PFSK-1 (cell line): ENCODE measurements at regions not wholly inside any gene's neighbourhood (a gene's known extent, or its start where the extent isn't known, plus 50 kb on each side); places are given as distances from the start of the nearest gene placed in this dataset.

ENCODE experiments used
- FOXP2 ChIP-seq: optimal IDR thresholded peaks from 2 replicates; pipeline ENCODE3; 2011; ENCODE audit warnings: borderline replicate concordance, control low read depth, inconsistent platforms; ENCODE audit not compliant: insufficient read depth; ENCODE audit errors: extremely low read length, extremely low read depth
- POLR2AphosphoS5 ChIP-seq: IDR thresholded peaks from 2 replicates; pipeline ENCODE4 v1.6.1; 2012; ENCODE audit warnings: low read depth, mild to moderate bottlenecking, control low read depth, low read length, moderate library complexity
- SIN3A ChIP-seq: IDR thresholded peaks from 2 replicates; pipeline ENCODE4 v1.6.1; 2012; ENCODE audit warnings: mild to moderate bottlenecking, low read length, moderate library complexity, borderline replicate concordance; ENCODE audit not compliant: insufficient read depth
- TAF1 ChIP-seq: IDR thresholded peaks from 2 replicates; pipeline ENCODE4 v1.6.1; 2012; ENCODE audit warnings: low read length, control low read depth, borderline replicate concordance; ENCODE audit not compliant: insufficient read depth
- TF ChIP-seq, protein P1 (sequence below), 2 experiments: IDR thresholded peaks; 2 replicates each; pipeline versions ENCODE4 v1.6.1 to v1.8.0; 2011 to 2012; ENCODE audit warnings: low read depth in 2 of 2, low read length in 2 of 2, control low read depth in 1 of 2, inconsistent platforms in 1 of 2, mild to moderate bottlenecking in 1 of 2, moderate library complexity in 1 of 2; ENCODE audit not compliant: insufficient read depth in 1 of 2

DNA sequence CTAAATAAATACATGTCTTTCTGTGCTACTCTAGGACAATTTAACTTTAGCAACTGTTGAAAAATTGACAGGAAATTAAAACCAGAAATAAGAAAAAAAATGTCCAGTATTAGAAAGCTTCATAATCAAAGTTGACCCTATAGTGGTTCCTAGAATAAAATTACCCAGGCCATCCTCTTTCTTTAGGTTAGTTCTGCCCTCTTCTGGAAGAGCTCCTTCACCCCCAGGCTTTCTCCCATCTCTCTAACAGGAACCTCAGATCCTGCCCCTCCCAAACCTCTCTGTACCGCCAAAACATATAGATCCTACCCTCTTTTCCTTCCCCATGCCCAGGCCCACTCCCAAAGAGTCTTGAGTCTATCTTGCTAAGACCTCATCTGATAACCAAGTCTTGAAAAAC is 159.4 kb upstream of the CDK1 start:
- TF ChIP-seq, protein P1, sequence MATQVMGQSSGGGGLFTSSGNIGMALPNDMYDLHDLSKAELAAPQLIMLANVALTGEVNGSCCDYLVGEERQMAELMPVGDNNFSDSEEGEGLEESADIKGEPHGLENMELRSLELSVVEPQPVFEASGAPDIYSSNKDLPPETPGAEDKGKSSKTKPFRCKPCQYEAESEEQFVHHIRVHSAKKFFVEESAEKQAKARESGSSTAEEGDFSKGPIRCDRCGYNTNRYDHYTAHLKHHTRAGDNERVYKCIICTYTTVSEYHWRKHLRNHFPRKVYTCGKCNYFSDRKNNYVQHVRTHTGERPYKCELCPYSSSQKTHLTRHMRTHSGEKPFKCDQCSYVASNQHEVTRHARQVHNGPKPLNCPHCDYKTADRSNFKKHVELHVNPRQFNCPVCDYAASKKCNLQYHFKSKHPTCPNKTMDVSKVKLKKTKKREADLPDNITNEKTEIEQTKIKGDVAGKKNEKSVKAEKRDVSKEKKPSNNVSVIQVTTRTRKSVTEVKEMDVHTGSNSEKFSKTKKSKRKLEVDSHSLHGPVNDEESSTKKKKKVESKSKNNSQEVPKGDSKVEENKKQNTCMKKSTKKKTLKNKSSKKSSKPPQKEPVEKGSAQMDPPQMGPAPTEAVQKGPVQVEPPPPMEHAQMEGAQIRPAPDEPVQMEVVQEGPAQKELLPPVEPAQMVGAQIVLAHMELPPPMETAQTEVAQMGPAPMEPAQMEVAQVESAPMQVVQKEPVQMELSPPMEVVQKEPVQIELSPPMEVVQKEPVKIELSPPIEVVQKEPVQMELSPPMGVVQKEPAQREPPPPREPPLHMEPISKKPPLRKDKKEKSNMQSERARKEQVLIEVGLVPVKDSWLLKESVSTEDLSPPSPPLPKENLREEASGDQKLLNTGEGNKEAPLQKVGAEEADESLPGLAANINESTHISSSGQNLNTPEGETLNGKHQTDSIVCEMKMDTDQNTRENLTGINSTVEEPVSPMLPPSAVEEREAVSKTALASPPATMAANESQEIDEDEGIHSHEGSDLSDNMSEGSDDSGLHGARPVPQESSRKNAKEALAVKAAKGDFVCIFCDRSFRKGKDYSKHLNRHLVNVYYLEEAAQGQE (IDR thresholded peaks at IDR 0.05; ENCODE audit: insufficient read depth in 1 of 2, low read depth in 2 of 2, low read length in 2 of 2) = no peak
- TF ChIP-seq TAF1 (no peak), FOXP2 (no peak), SIN3A (no peak), POLR2AphosphoS5 (no peak)

DNA sequence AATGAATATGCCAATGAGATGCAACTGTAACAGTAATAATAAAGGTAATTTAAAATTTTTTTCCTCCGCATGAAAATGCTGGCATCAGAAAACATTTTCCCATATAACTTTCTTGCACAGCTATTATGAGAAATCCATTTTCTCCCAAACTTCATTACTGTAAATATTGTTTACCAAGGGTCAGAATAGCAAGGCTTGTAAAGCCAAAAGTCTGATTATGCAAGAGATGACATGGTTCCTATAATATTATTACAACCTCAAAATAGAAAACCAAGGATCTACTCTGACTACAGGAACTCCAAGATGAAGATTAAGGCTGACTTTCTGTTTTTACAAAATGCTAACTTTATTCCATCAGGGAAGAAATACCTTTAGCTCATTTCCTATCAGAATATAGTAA is 162.7 kb upstream of the CDK1 start:
- no peak for TF ChIP-seq SIN3A
- no peak for TF ChIP-seq TAF1
- TF ChIP-seq, protein P1 (IDR thresholded peaks at IDR 0.05; ENCODE audit: insufficient read depth in 1 of 2, low read depth in 2 of 2, low read length in 2 of 2) = no peak
- TF ChIP-seq POLR2AphosphoS5 = no peak
- no peak for TF ChIP-seq FOXP2

DNA sequence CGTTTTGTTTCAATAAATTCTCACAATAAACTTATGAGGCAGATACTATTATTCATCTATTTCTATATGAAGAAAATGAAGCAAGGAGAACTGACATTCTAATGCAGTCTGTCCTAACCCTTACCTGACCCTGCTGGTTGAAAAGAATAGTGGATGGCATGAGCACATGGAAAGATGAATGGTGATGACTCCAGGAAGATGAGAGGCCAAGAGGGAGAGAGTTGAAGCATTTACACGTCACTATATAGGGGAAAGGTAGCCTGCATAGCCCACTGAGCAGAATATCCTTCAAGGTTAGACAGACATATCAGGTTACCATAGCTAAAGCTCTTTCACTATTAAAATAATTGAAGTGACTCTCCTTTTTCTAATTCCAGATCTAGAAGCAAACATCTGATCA is 163.9 kb upstream of the CDK1 start:
- TF ChIP-seq, protein P1 (IDR thresholded peaks at IDR 0.05; ENCODE audit: insufficient read depth in 1 of 2, low read depth in 2 of 2, low read length in 2 of 2) = no peak
- TF ChIP-seq POLR2AphosphoS5 (no peak), TAF1 (no peak), SIN3A (no peak), FOXP2 (no peak)

DNA sequence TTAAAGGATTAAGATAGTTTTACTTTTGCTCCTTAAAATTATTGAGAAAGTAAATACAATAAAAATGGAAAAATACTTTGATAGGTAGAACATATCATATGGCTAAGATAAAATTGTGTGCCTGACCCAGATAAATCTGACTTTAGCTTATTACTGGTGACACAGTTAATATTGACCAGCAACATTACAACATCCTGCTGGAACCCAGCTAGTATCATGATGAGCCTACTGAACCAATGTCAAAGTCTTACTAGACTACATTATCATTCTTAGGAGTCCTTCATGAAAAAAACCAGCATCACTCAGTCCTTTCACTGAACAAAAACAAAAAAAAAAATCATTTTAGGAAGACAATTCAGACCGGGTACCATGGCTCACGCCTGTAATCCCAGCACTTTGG is 164.8 kb upstream of the CDK1 start:
- TF ChIP-seq POLR2AphosphoS5 (no peak), SIN3A (no peak), FOXP2 (no peak), TAF1 (no peak)
- TF ChIP-seq, protein P1 (IDR thresholded peaks at IDR 0.05; ENCODE audit: insufficient read depth in 1 of 2, low read depth in 2 of 2, low read length in 2 of 2) = no peak

DNA sequence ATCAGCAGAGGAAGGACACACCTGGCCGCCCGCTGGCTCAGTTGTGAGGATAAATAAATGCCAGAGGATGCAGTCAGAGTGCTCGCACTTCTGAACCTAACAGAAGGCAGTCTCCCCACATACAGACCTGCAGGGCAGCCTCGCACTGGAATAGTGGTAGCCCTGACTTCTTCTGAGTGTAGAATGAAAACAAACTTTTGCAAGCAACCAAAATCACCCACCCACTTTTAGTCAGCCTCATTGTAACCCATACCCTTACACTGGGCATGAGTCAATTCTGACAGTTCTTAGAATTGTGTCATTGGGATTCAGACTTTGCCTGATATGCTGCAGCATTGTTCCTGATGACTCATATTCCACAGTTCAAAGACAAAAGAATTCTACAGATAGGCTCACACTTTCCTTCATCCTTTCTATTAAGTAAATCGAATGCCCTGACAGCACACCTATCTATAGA is 167.0 kb upstream of the CDK1 start:
- TF ChIP-seq POLR2AphosphoS5 = no peak
- TF ChIP-seq, protein P1 (IDR thresholded peaks at IDR 0.05; ENCODE audit: insufficient read depth in 1 of 2, low read depth in 2 of 2, low read length in 2 of 2) = no peak
- no peak for TF ChIP-seq TAF1
